DND-41 (cell line): ENCODE measurements at regions not wholly inside any gene's neighbourhood (a gene's known extent, or its start where the extent isn't known, plus 50 kb on each side); places are given as distances from the start of the nearest gene placed in this dataset.

Source experiments
- CTCF ChIP-seq: IDR thresholded peaks from 2 replicates; pipeline ENCODE4 v1.5.1; 2012; ENCODE audit warnings: borderline replicate concordance, low read length, moderate library complexity, mild to moderate bottlenecking; ENCODE audit not compliant: poor library complexity, severe bottlenecking; ENCODE audit errors: extremely low read depth
- EZH2 ChIP-seq: IDR thresholded peaks from 3 replicates; pipeline ENCODE4 v1.6.1; 2012; ENCODE audit warnings: borderline replicate concordance, low read depth, mild to moderate bottlenecking, moderate library complexity, low read length, inconsistent platforms; ENCODE audit not compliant: severe bottlenecking

- TF ChIP-seq CTCF = no peak
- no peak for TF ChIP-seq EZH2
Observed at GRCh38 chr1:29984862-29985605, 738.4 kb downstream of the MATN1 start.
